GM12874 (cell line): ENCODE measurements at regions not wholly inside any gene's neighbourhood (a gene's known extent, or its start where the extent isn't known, plus 50 kb on each side); places are given as distances from the start of the nearest gene placed in this dataset.

Source experiments
- CTCF ChIP-seq: IDR thresholded peaks from 2 replicates; pipeline ENCODE4 v1.5.1; 2011; ENCODE audit warnings: low read depth, mild to moderate bottlenecking, control low read depth, low read length, moderate library complexity; ENCODE audit not compliant: insufficient read depth

GRCh38 chr5:124536333-124536732, 210.1 kb downstream of the ZNF608 start:
- TF ChIP-seq CTCF: no peak

DNA sequence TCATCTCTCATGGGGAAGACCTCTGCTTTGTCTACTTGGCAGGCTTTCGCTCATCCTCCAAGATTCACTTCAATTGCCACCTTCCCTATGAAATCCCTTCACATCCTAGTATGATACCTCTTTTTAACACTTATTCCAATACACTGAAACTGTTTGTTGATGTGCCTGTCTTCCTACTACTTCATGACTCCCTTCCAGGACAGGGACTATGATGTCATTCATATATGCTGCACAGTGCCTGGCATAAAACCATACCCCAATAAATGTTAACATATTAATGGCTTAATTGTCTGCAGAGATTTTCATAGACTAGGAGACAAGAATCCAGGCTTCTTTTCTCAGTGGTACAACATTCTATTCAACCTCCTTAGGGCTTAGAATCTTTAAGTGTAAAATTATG, 215.5 kb downstream of the ZNF608 start:
- TF ChIP-seq CTCF: no peak

- TF ChIP-seq CTCF: no peak
Measured at GRCh38 chr5:124528838-124529237, 217.6 kb downstream of the ZNF608 start.

- TF ChIP-seq CTCF: no peak
Measured at GRCh38 chr5:124527220-124527991, 219.0 kb downstream of the ZNF608 start.

DNA sequence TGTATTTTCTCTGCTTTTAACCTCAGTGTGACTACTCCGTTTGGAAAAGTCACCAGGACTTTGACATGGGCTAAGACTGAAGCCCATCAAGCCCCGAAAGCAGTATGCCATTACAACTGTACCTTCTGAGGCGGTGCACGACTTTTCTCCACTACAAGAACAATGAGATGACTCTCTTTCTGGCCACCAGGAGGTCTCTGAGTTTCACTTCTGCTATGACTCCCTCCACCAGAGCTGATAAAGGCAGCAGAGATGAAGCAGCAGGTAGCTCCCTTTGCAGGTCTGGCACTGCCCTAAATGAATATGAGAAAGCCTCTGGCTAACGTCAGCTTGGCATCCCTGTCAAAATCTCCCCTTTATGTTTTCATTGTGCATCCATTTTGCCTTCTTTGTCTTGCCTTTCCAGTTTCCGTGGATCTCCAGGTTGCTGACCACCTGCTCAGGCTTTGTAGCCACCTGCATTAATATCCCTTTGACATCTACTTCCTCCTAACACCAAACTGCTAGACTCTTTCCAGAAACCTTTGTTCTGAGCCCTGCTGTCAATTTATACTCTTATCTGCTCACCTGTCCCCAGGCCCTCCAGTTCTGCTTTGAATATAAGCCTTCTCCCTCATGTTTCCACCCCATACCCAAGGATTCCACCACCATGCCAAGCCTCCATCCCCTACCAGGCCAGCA, 221.7 kb downstream of the ZNF608 start:
- peak; percentile 46; the same call in 1 of the 2 replicates for TF ChIP-seq CTCF

DNA sequence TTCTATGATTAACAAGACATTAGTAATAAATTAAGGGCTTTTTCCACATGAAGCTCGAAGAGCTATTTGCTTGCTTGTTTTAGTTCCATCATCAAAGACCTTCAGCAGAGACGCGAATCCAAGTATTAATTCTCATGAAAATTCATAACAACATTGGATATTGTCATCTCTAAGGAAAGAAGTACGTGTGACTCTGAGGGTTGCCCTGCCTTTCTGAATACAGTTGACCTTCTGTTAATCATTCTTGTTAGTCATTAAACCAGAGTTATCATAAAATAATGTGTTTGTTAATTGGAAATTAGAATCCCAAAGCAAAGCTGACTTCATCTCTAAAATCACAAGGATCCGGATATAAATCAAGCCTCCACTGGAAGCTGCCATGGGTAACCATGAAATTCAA, 222.5 kb downstream of the ZNF608 start:
- no peak for TF ChIP-seq CTCF

DNA sequence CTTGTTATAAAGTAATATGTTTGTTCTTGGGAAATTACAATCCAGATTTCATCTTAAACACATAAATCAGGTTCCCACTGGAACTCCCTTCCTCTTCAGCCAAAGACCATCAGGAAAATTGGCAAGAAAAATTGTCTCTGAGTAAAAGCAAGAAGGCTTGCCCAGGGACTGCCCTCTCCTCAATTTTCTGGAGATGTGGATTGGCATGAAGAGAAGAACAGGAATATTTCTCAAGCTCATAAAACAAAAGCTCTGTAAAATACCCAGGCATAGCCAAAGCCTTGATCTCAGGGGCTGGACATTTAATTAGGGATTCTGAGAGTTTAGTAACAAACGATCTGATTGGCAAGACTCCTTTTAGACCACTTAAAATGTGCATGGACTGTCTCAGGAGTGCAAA, 223.4 kb downstream of the ZNF608 start:
- no peak for TF ChIP-seq CTCF
